Skin epidermis (tissue), 12 donors: ENCODE measurements at regions not wholly inside any gene's neighbourhood (a gene's known extent, or its start where the extent isn't known, plus 50 kb on each side); places are given as distances from the start of the nearest gene placed in this dataset.

ENCODE experiments used
- H3K27ac ChIP-seq, 21 experiments: fragments of 200-600 bp; sonication (generic) in 11 of 21; one replicate each; pipeline ENCODE4 v1.5.0; 2020; ENCODE audit warnings: mild to moderate bottlenecking in 3 of 21, inconsistent platforms in 2 of 21, moderate library complexity in 2 of 21
- H3K4me3 ChIP-seq, 7 experiments: fragments of 200-600 bp; sonication (generic) in 2 of 7; one replicate each; pipeline ENCODE4 v1.5.0; 2020; ENCODE audit warnings: inconsistent platforms in 2 of 7, mild to moderate bottlenecking in 2 of 7, moderate library complexity in 1 of 7

GRCh38 chr4:114156371-114156770 lies 176.9 kb upstream of the ARSJ start:
- Histone ChIP-seq H3K4me3 (no peak overlapping the region), H3K27ac (no peak overlapping the region)

- H3K4me3 ChIP-seq, result no peak overlapping the region
Observed at GRCh38 chr4:114161809-114162208, 182.4 kb upstream of the ARSJ start.

GRCh38 chr4:114163051-114163450 lies 183.6 kb upstream of the ARSJ start:
- no peak overlapping the region for H3K27ac ChIP-seq
- no peak overlapping the region for H3K4me3 ChIP-seq

More at GRCh38 chr4:114161809-114162208, 182.4 kb upstream of the ARSJ start:
- H3K27ac ChIP-seq, result no peak overlapping the region

GRCh38 chr4:114173968-114174367 lies 194.5 kb upstream of the ARSJ start:
- H3K27ac ChIP-seq, result no peak overlapping the region
- no peak overlapping the region for H3K4me3 ChIP-seq

GRCh38 chr4:114177628-114178027 lies 198.2 kb upstream of the ARSJ start:
- Histone ChIP-seq H3K27ac (no peak overlapping the region), H3K4me3 (no peak overlapping the region)

GRCh38 chr4:114178392-114178791 lies 198.9 kb upstream of the ARSJ start:
- Histone ChIP-seq H3K27ac (no peak overlapping the region), H3K4me3 (no peak overlapping the region)

GRCh38 chr4:114180481-114180880 lies 201.0 kb upstream of the ARSJ start:
- H3K4me3 ChIP-seq, result no peak overlapping the region
- no peak overlapping the region for H3K27ac ChIP-seq

GRCh38 chr4:114184901-114185300 lies 205.5 kb upstream of the ARSJ start:
- H3K4me3 ChIP-seq, result no peak overlapping the region
- no peak overlapping the region for H3K27ac ChIP-seq

GRCh38 chr4:114187592-114187991 lies 208.1 kb upstream of the ARSJ start:
- Histone ChIP-seq H3K27ac (no peak overlapping the region), H3K4me3 (no peak overlapping the region)

GRCh38 chr4:114191496-114191895 lies 212.0 kb upstream of the ARSJ start:
- Histone ChIP-seq H3K27ac (no peak overlapping the region), H3K4me3 (no peak overlapping the region)

GRCh38 chr4:114192854-114193253 lies 213.4 kb upstream of the ARSJ start:
- Histone ChIP-seq H3K27ac (no peak overlapping the region), H3K4me3 (no peak overlapping the region)

GRCh38 chr4:114193624-114194399 lies 214.4 kb upstream of the ARSJ start:
- no peak overlapping the region for H3K27ac ChIP-seq
- H3K4me3 ChIP-seq, result no peak overlapping the region

GRCh38 chr4:114196606-114197005 lies 217.2 kb upstream of the ARSJ start:
- Histone ChIP-seq H3K4me3 (no peak overlapping the region), H3K27ac (no peak overlapping the region)

- H3K4me3 ChIP-seq, result no peak overlapping the region
Observed at GRCh38 chr4:114200026-114200425, 220.6 kb upstream of the ARSJ start.

GRCh38 chr4:114205261-114205660 lies 225.8 kb upstream of the ARSJ start:
- no peak overlapping the region for H3K4me3 ChIP-seq
- no peak overlapping the region for H3K27ac ChIP-seq

More at GRCh38 chr4:114200026-114200425, 220.6 kb upstream of the ARSJ start:
- H3K27ac ChIP-seq, result no peak overlapping the region

- H3K27ac ChIP-seq, result no peak overlapping the region
- H3K4me3 ChIP-seq, result no peak overlapping the region
Observed at GRCh38 chr4:114208574-114209151, 229.2 kb upstream of the ARSJ start.

- H3K4me3 ChIP-seq, result no peak overlapping the region
- H3K27ac ChIP-seq, result no peak overlapping the region
Observed at GRCh38 chr4:114209584-114209983, 230.1 kb upstream of the ARSJ start.

GRCh38 chr4:114211556-114211955 lies 232.1 kb upstream of the ARSJ start:
- Histone ChIP-seq H3K4me3 (no peak overlapping the region), H3K27ac (no peak overlapping the region)

GRCh38 chr4:114217150-114217817 lies 237.8 kb upstream of the ARSJ start:
- H3K4me3 ChIP-seq, result no peak overlapping the region
- H3K27ac ChIP-seq, result no peak overlapping the region

- H3K27ac ChIP-seq, result no peak overlapping the region
- no peak overlapping the region for H3K4me3 ChIP-seq
Observed at GRCh38 chr4:114223580-114223979, 244.1 kb upstream of the ARSJ start.

GRCh38 chr4:114225436-114225835 lies 246.0 kb upstream of the ARSJ start:
- H3K4me3 ChIP-seq, result no peak overlapping the region
- no peak overlapping the region for H3K27ac ChIP-seq
